IMR-90 (cell line): ENCODE measurements at regions not wholly inside any gene's neighbourhood (a gene's known extent, or its start where the extent isn't known, plus 50 kb on each side); places are given as distances from the start of the nearest gene placed in this dataset.

Experiments
- ATAC-seq: fragments of 200-7000 bp; cut with Tn5 transposase; 2 replicates; pipeline ENCODE4 v1.9.1; 2020; ENCODE audit warnings: low read depth, mild to moderate bottlenecking, moderate library complexity
- BruUV-seq: library from RNA; stranded (reverse); fragments of 400-500 nt; replicated peaks from 2 replicates; lab custom pipeline; 2021; lab: Mats Ljungman, UMichigan
- CTCF ChIA-PET: fragments of 300-600 bp; formaldehyde crosslinking; extraction: SDS; loops from one replicate; lab custom pipeline; 2021; ENCODE audit warnings: antibody characterized with exemption; lab: Yijun Ruan, JAX
- POLR2A ChIA-PET: fragments of 300-600 bp; sonication (Branson Sonifier 250); formaldehyde crosslinking; loops from one replicate; lab custom pipeline; 2022; ENCODE audit warnings: antibody characterized with exemption; ENCODE audit not compliant: unreplicated experiment; lab: Charles Lee
- DNase-seq: peaks from one replicate; pipeline ENCODE4 v3.0.0; 2013
- H2AFZ ChIP-seq: replicated peaks from 2 replicates; pipeline ENCODE3; 2013; ENCODE audit warnings: low read length, mild to moderate bottlenecking; ENCODE audit not compliant: poor library complexity
- H2AK5ac ChIP-seq: 2 replicates; pipeline ENCODE4 v1.6.1; 2013; ENCODE audit warnings: low read depth, low read length, inconsistent platforms
- H2AK9ac ChIP-seq: replicated peaks from 2 replicates; pipeline ENCODE3; 2013; ENCODE audit warnings: mild to moderate bottlenecking, low read depth, low read length, moderate library complexity; ENCODE audit not compliant: poor library complexity
- H2BK120ac ChIP-seq: 2 replicates; pipeline ENCODE4 v1.6.1; 2013; ENCODE audit warnings: low read depth, low read length, inconsistent platforms
- H2BK15ac ChIP-seq: 3 replicates; pipeline ENCODE4 v1.6.1; 2013; ENCODE audit warnings: low read depth, low read length, inconsistent platforms
- H2BK20ac ChIP-seq: 2 replicates; pipeline ENCODE4 v1.6.1; 2013; ENCODE audit warnings: low read depth, mild to moderate bottlenecking, inconsistent platforms, low read length, moderate library complexity
- H2BK5ac ChIP-seq: 2 replicates; pipeline ENCODE4 v1.6.1; 2013; ENCODE audit warnings: mild to moderate bottlenecking, low read depth, low read length, inconsistent platforms; ENCODE audit not compliant: poor library complexity, severe bottlenecking
- H3K14ac ChIP-seq: replicated peaks from 2 replicates; pipeline ENCODE4 v1.6.1; 2013; ENCODE audit warnings: low read depth, low read length, inconsistent platforms
- H3K18ac ChIP-seq: 2 replicates; pipeline ENCODE4 v1.6.1; 2013; ENCODE audit warnings: low read depth, low read length, control low read depth
- H3K23ac ChIP-seq: 2 replicates; pipeline ENCODE4 v1.6.1; 2013; ENCODE audit warnings: low read depth, low read length, inconsistent platforms
- H3K27ac ChIP-seq: 2 replicates; pipeline ENCODE4 v1.5.1; 2013; ENCODE audit warnings: mild to moderate bottlenecking, control low read depth, low read length; ENCODE audit not compliant: insufficient read depth
- H3K27me3 ChIP-seq: 2 replicates; pipeline ENCODE4 v1.6.1; 2013; ENCODE audit warnings: low read length; ENCODE audit not compliant: control insufficient read depth, insufficient read depth
- H3K36me3 ChIP-seq: 2 replicates; pipeline ENCODE4 v1.6.1; 2013; ENCODE audit warnings: low read length, mixed read lengths; ENCODE audit not compliant: control insufficient read depth, insufficient read depth
- H3K4ac ChIP-seq: 2 replicates; pipeline ENCODE4 v1.6.1; 2013; ENCODE audit warnings: low read depth, low read length, inconsistent platforms
- H3K4me1 ChIP-seq: 2 replicates; pipeline ENCODE4 v1.6.1; 2013; ENCODE audit warnings: low read length, mixed read lengths; ENCODE audit not compliant: control insufficient read depth, insufficient read depth
- H3K4me2 ChIP-seq: 2 replicates; pipeline ENCODE4 v1.6.1; 2013; ENCODE audit warnings: low read depth, mild to moderate bottlenecking, control low read depth, low read length, moderate library complexity
- H3K4me3 ChIP-seq: 2 replicates; pipeline ENCODE4 v1.5.1; 2013; ENCODE audit warnings: low read depth, mild to moderate bottlenecking, control low read depth, low read length, moderate library complexity; ENCODE audit not compliant: insufficient read depth
- H3K56ac ChIP-seq: 2 replicates; pipeline ENCODE4 v1.6.1; 2013; ENCODE audit warnings: low read length, inconsistent platforms; ENCODE audit not compliant: insufficient read depth; ENCODE audit errors: extremely low read depth
- H3K79me1 ChIP-seq, 2 experiments: 2 replicates each; pipeline ENCODE4 v1.6.1; 2013; ENCODE audit warnings: low read length in 2 of 2, inconsistent platforms in 1 of 2, low read depth in 1 of 2
- H3K9ac ChIP-seq: 2 replicates; pipeline ENCODE4 v1.6.1; 2013; ENCODE audit warnings: low read depth, low read length, control low read depth
- H3K9me1 ChIP-seq: 2 replicates; pipeline ENCODE4 v1.6.1; 2013; ENCODE audit warnings: low read length, inconsistent platforms; ENCODE audit not compliant: insufficient read depth
- H3K9me3 ChIP-seq: 2 replicates; pipeline ENCODE4 v1.6.1; 2013; ENCODE audit warnings: low read length; ENCODE audit not compliant: control insufficient read depth, insufficient read depth
- H4K20me1 ChIP-seq: 2 replicates; pipeline ENCODE4 v1.6.1; 2013; ENCODE audit warnings: low read length, inconsistent platforms; ENCODE audit not compliant: insufficient read depth
- H4K5ac ChIP-seq: 2 replicates; pipeline ENCODE4 v1.6.1; 2013; ENCODE audit warnings: mild to moderate bottlenecking, low read depth, low read length, control low read depth
- H4K8ac ChIP-seq, 2 experiments: 2 replicates each; pipeline ENCODE4 v1.6.1; 2013; ENCODE audit warnings: low read depth in 2 of 2, low read length in 2 of 2, control low read depth in 1 of 2, inconsistent platforms in 1 of 2
- H4K91ac ChIP-seq: 2 replicates; pipeline ENCODE4 v1.6.1; 2013; ENCODE audit warnings: low read depth, low read length, inconsistent platforms; ENCODE audit not compliant: insufficient read depth
- BHLHE40 ChIP-seq: fragments of 150-350 bp; IDR thresholded peaks from 2 replicates; pipeline ENCODE4 v1.6.1; 2016; ENCODE audit warnings: mild to moderate bottlenecking, low read depth, low read length
- CEBPB ChIP-seq: IDR thresholded peaks from 2 replicates; pipeline ENCODE4 v1.6.1; 2012; ENCODE audit warnings: low read depth, low read length, improper control_type of control experiment
- CHD1 ChIP-seq: IDR thresholded peaks from 2 replicates; pipeline ENCODE4 v1.6.1; 2012; ENCODE audit warnings: low read depth, low read length, improper control_type of control experiment
- CTCF ChIP-seq: conservative IDR thresholded peaks from 2 replicates; pipeline ENCODE4 v1.5.1; 2012; ENCODE audit warnings: mild to moderate bottlenecking, low read depth, low read length, improper control_type of control experiment
- ELK1 ChIP-seq: fragments of 150-350 bp; IDR thresholded peaks from 2 replicates; pipeline ENCODE4 v1.6.1; 2016; ENCODE audit warnings: low read depth, mild to moderate bottlenecking, low read length, moderate library complexity, borderline replicate concordance
- MAFK ChIP-seq: IDR thresholded peaks from 2 replicates; pipeline ENCODE4 v1.6.1; 2012; ENCODE audit warnings: low read depth, low read length, improper control_type of control experiment
- MAZ ChIP-seq: IDR thresholded peaks from 2 replicates; pipeline ENCODE4 v1.6.1; 2012; ENCODE audit warnings: low read depth, mild to moderate bottlenecking, low read length, improper control_type of control experiment, moderate library complexity, borderline replicate concordance
- MXI1 ChIP-seq: IDR thresholded peaks from 2 replicates; pipeline ENCODE4 v1.6.1; 2012; ENCODE audit warnings: low read depth, mild to moderate bottlenecking, low read length, moderate library complexity, borderline replicate concordance
- NFE2L2 ChIP-seq: fragments of 150-350 bp; IDR thresholded peaks from 2 replicates; pipeline ENCODE4 v1.6.1; 2016; ENCODE audit warnings: low read depth, mild to moderate bottlenecking, low read length
- POLR2A ChIP-seq: IDR thresholded peaks from 2 replicates; pipeline ENCODE4 v1.6.1; 2012; ENCODE audit warnings: mild to moderate bottlenecking, low read depth, low read length
- RAD21 ChIP-seq: IDR thresholded peaks from 2 replicates; pipeline ENCODE4 v1.6.1; 2012; ENCODE audit warnings: low read length, improper control_type of control experiment
- RCOR1 ChIP-seq: IDR thresholded peaks from 2 replicates; pipeline ENCODE4 v1.6.1; 2012; ENCODE audit warnings: mild to moderate bottlenecking, low read length, improper control_type of control experiment; ENCODE audit not compliant: insufficient replicate concordance
- RFX5 ChIP-seq: IDR thresholded peaks from 2 replicates; pipeline ENCODE4 v1.8.0; 2012; ENCODE audit warnings: low read depth, mild to moderate bottlenecking, low read length, moderate library complexity
- SMC3 ChIP-seq: fragments of 150-350 bp; IDR thresholded peaks from 2 replicates; pipeline ENCODE4 v1.6.1; 2016; ENCODE audit warnings: low read depth, mild to moderate bottlenecking, antibody characterized with exemption, low read length, moderate library complexity
- USF2 ChIP-seq: fragments of 150-350 bp; IDR thresholded peaks from 2 replicates; pipeline ENCODE4 v1.6.1; 2017; ENCODE audit warnings: mild to moderate bottlenecking, antibody characterized with exemption, low read length, low read depth
- WGBS, 2 experiments: methylation state at CpG; one replicate each; pipeline versions ENCODE4 v1.1.5 to v1.1.7; 2013; ENCODE audit warnings: missing lambda C conversion rate in 2 of 2; ENCODE audit not compliant: insufficient read length in 1 of 2; ENCODE audit errors: extremely low coverage in 2 of 2; 5-methylcytosine and 5-hydroxymethylcytosine counted together
- dilution Hi-C: fragments of 300-500 bp; cut with HindIII; formaldehyde crosslinking; loops from one replicate; pipeline ENCODE4 v1.14.3; 2018; ENCODE audit warnings: low sequenced_read_pairs; ENCODE audit not compliant: unreplicated experiment
- in situ Hi-C: fragments of 300-500 bp; cut with MboI; formaldehyde crosslinking; loops from 3 replicates; pipeline ENCODE4 v1.14.3; 2019; ENCODE audit warnings: low sequenced_read_pairs, inconsistent platforms, mixed read lengths
- intact Hi-C: fragments of 100-400 bp; cut with micrococcal nuclease; formaldehyde crosslinking; loops from 2 replicates; pipeline ENCODE4 v1.10.0; 2022

GRCh38 chr6:150492507-150492906 lies 107.2 kb upstream of the PLEKHG1 start:
- no peak overlapping the region for H4K91ac ChIP-seq
- WGBS, 2 experiments: no CpG with 5 or more reads among the region's 2 CpGs
- H3K27ac ChIP-seq: no peak overlapping the region
- no peak overlapping the region for H3K23ac ChIP-seq
- no peak for DNase-seq
- no peak overlapping the region for H2AK9ac ChIP-seq
- ChIA-PET POLR2A (no interaction called here), CTCF (no interaction called here)
- H3K79me1 ChIP-seq: no peaks in the 10 kb centered on the region
- no peak for ATAC-seq
- no peak overlapping the region for H3K4me2 ChIP-seq
- H3K9me3 ChIP-seq: no peaks in the 10 kb centered on the region
- no peak overlapping the region for H3K4ac ChIP-seq
- no peak overlapping the region for H3K18ac ChIP-seq
- H4K5ac ChIP-seq: no peak overlapping the region
- intact Hi-C loops: no loop called here
- H4K20me1 ChIP-seq: no peaks in the 10 kb centered on the region
- H2BK120ac ChIP-seq: no peak overlapping the region
- no peaks in the 10 kb centered on the region for H3K9me1 ChIP-seq
- H2BK20ac ChIP-seq: no peak overlapping the region
- no peak overlapping the region for H3K9ac ChIP-seq
- BruUV-seq: no TSS peak
- no peak overlapping the region for H4K8ac ChIP-seq
- H3K14ac ChIP-seq: no peak overlapping the region
- in situ Hi-C loops: no loop called here
- H2BK15ac ChIP-seq: no peak overlapping the region
- H2BK5ac ChIP-seq: no peak overlapping the region
- H2AFZ ChIP-seq: no peak overlapping the region
- H3K36me3 ChIP-seq: no peaks in the 10 kb centered on the region
- TF ChIP-seq MAFK (no peak), POLR2A (no peak), CHD1 (no peak), SMC3 (no peak), MAZ (no peak), RAD21 (no peak), RFX5 (no peak), CEBPB (no peak), NFE2L2 (no peak), BHLHE40 (no peak), RCOR1 (no peak), USF2 (no peak), MXI1 (no peak), ELK1 (no peak), CTCF (no peak)
- no peak overlapping the region for H3K4me3 ChIP-seq
- dilution Hi-C loops: no loop called here
- H3K27me3 ChIP-seq: no peaks in the 10 kb centered on the region; the same call in 1 of the 2 replicates
- H3K56ac ChIP-seq: no peak overlapping the region
- H2AK5ac ChIP-seq: no peak overlapping the region
- no peaks in the 10 kb centered on the region for H3K4me1 ChIP-seq
